Frontal cortex (tissue), 3 donors: ENCODE measurements at regions not wholly inside any gene's neighbourhood (a gene's known extent, or its start where the extent isn't known, plus 50 kb on each side); places are given as distances from the start of the nearest gene placed in this dataset.

Experiments used
- DNase-seq, 2 donors: peaks; one replicate each; pipeline ENCODE4 v3.0.0; 2012; ENCODE audit warnings: low spot score in 2 of 2
- FAIRE-seq: peaks from 2 replicates; lab custom pipeline; 2012; peaks lifted over from hg19 to GRCh38; lab: Jason Lieb, UNC
- donor health status: control.
- donor health status: control.
- donor health status: control.

DNA sequence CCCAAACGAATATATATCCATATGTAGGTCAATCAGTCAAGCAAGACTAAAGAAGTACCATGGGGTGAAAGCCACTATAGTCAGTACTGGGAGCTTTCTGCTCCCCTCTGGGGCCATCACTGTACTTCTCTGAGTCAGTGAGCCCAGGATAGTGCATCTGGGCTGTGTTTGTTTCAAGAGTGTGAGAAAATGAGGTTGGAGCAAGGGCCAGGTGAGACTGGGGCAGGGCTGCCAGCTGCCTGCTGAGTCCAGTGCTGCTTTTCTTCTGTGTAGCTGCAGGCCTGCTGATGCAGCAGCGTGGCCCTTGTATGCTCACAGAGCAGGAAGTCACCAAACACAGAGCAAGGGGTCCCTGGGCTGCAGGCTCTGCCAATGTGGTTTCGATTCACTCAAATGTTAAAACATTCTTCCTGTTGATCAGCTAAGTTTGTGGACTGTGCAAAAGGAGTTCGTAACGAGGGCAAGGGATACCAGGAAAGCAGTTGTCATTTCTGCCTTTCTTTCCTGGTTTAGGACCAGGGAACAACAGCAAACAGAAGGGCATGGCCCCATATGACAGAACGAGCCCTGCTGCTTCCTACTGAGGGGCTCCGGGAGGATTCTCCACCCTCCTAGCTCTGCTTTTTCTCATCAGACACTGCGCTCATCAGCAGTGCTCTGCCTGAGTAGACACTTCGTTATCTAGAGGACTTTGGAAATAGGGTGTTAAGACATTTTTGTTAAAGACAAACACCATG lies 65.4 kb upstream of the TNS3 start:
- no peak for DNase-seq
- no peak for FAIRE-seq

DNA sequence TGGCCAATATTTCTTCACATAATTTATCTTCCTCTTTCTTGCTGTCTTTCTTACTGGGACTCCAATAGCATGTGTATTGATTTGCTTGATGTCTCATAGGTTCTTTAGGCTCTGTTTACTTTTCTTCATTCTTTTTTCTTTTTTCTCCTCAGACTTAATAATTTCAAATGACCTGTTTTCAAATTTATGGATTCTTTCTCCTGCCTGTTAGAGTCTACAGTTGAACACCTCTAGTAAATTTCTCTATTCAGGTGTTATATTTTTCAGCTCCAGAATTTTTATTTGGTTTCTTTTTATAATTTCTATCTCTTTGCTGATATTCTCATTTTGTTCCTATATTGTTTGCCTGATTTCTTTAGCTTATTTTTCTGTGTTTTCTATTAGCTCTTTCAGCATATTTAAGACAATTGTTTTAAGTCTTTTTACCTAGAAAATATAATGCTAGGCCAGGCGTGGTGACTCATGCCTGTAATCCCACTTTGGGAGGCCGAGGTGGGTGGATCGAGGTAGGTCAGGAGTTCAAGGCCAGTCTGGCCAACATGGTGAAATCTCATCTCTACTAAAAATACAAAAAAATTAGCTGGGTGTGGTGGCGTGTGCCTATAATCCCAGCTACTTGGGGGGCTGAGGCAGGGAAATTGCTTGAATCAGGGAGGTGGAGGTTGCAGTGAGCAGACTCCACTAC lies 61.9 kb upstream of the TNS3 start:
- FAIRE-seq (no peak), DNase-seq (no peak)

DNA sequence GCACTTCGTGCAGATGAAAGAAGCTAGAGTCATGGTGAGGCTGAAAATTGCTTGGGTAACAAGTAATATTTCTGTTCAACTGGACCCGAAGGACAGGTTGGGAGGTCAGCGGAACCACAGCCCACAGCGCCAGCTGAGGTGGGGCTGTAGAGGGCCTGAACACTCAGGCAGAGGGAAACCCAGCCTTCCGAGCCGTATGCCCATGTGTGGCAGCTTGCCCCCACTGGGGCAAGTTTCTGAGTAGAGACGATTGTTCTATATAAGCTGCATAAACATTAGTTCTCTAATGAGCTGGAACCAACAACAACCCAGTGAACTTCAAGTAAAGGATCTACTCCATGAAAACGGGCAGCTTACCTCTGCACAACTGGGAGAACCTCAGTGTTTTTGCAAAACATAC lies 58.4 kb upstream of the TNS3 start:
- FAIRE-seq (no peak), DNase-seq (no peak)

DNA sequence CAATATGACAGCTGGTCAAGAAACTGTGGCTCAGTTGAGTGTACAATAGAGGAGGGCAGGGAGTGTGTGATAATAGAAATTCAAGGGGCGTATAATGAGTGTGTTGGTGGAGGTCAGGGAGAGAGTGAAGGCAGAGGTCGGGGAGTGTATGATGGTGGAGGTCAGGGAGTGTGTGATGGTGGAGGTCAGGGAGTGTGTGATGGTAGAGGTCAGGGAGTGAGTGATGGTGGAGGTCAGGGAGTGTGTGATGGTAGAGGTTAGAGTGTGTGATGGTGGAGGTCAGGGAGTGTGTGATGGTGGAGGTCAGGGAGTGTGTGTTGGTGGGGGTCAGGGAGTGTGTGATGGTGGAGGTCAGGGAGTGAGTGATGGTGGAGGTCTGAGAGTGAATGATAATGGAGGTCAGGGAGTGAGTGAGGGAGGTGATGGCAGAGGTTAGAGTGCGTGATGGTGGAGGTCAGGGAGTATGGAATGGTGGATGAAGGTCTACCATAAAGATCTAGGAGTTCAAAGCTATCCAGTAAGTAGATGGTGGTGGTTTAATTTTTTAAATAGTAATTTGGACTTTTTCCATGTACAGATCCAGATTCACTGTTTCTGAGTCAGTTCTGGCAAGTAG lies 57.7 kb upstream of the TNS3 start:
- DNase-seq (no peak), FAIRE-seq (no peak)

DNA sequence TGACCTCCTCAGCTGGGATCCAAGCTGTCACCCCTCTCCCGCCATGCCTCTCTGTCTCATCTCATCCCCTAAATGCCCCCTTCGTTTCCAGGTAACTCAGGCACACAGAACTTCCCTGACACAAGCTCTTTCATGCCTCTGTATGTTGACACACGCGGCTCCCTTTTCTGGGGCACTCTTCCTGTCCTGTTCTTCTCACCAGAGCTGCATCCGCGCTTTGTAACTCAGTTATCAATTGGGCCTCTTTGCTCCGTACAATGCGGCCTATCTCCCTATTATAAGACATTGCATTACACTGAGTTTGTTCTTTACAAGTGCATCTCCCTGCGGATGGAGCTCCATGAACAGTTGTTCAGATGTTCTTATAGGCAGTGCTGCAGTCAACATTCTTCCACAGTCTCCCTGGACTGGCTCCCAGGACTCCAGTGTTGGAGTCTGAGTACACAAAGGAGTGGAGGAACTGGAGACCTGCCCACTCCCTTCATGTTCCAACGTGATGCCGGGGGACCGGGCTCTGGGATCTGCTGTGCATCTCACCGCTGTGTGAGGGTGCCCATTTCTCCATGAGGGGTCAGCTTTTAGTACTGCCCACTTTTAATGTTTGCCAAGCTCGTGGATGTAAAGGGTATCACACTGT lies 56.9 kb upstream of the TNS3 start:
- DNase-seq (no peak), FAIRE-seq (no peak)

DNA sequence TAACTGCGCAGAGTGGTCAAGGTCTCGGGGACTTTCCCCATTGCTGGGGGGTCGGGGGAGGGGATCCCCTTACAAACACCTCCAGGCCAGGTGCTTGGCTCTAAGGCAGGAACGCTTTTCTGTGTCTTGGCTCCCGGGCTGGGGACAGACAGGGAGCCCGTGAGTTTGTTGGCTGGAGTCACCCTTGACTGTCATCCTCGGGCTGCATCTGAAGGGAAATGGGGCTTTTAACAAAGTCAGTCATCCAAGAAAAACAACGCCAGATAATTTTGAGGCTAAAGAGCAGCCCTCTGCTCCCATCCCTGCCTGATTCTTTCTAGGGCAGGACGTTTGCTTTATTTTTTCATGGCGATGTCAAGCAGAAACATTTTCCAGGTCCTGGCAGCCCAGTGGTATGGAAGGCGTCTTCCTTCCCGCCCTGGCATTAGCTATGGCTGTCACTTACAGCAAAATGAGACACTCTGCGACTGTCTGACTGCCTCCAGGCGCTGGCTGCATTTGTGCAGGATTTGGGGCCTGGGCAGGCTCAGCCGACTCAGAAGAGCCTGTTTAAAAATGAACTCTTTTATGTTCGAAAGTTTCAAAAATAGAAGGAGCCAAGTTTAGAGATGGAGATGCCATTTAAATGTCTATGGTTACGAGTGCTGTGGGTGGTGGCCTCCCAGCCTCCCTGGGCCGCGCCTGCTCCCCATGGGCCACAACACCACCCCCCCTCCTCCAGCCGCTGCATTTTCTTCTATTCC lies 54.7 kb upstream of the TNS3 start:
- DNase-seq (no peak), FAIRE-seq (no peak)

DNA sequence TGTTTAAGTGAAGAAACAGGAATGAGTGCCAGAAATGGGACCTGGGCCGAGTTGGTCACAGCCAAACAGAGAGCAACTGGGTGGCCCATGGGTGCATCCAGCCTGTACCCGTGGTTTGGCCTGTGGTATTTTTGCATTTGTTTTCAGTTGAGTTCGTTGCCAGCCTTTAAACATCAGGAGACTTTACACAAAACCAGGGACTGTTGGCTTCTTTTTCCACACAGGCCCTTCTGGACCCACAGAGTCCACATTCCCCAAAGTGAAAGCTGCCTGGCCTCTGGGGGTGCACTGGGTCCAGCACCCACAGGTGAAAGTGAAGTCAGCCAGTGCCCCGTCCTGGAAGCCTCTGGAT lies 54.1 kb upstream of the TNS3 start:
- DNase-seq (no peak), FAIRE-seq (no peak)

DNA sequence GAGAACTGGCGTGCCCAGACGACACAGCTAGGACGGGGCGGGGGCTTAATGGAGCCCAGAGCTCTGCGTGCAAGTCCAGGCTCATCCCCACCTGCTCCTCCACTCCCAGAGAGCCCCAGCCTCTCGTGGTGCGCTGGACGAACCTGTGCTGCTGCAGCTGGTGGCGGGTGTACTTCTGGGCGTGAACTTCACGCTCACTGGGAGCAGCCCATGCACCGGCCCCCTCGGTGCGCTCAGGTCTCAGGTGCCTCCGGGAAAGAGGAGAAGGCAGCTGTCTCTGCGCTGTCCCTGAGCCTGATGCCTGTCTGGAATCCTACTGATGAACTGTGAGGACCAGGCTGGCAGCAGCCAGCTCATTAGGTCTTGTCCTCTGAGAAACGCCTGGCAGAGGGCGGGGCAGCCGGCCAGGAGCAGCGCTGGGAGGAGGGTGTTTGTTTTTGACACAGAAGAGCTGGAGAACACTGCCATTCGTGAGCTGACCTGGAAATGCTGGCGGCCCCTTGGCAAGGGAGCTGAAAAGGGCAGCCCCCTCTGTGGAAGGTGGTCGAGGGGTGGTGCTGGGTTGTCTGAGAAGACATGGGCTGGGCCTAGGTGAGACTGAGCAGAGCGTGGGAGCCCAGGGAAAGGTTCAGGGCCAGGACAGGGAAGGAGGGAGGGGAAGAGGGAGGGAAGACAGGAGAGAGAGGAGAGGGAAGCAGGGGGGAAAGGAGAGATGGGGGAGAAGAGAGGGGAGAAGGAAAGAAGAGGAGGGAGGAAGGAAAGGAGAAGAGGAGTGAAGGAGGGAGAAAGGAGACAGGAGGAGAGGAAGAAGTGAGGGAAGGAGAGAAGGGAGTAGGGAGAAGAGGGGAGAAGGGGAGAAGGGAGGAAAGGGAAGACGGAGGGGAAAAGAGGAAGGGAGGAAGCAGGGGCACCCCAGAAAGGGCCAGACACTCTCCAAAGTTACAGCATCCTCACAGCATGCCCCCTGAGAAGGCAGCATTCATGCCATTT lies 53.5 kb upstream of the TNS3 start:
- no peak for FAIRE-seq

DNA sequence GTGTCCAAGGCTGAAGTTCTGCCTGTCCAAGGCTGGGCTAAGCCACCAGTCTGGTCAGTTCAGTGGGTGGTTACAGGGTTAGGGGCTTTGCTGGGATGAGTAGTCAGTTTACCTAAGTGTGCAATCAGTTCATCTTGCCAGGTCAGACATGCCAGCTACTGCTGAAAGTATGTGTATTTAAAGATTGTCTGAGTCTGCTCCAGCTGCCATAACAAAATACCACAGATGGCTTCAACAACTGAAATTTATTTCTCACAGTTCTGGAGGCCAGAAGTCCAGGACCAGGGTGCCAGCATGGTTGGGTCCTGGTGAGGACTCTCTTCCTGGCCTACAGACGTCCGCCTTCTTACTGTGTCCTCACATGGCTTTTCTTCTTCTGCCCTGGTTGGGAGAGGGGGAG lies 52.4 kb upstream of the TNS3 start:
- FAIRE-seq = no peak
- DNase-seq = no peak

More for the DNA sequence above, 53.5 kb upstream of the TNS3 start:
- DNase-seq = no peak

DNA sequence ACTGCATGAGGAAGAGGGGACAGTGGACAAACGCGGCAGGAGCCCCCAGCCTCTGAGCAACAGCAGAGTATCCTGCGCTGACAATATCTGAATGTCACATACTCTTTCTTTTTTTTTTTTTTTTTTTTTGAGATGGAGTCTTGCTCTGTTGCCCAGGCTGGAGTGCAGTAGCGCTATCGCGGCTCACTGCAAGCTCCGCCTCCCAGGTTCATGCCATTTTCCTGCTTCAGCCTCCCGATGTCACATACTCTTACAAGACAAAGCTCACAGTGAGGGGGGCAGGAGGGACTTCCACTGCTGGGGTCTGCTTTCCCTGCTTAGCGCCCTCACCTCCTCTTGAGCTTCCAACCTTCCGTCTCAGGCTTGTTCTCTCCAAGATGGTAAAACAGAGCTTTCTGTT lies 51.2 kb upstream of the TNS3 start:
- no peak for DNase-seq
- no peak for FAIRE-seq
